Ureter (tissue), 1 donor: ENCODE measurements at regions not wholly inside any gene's neighbourhood (a gene's known extent, or its start where the extent isn't known, plus 50 kb on each side); places are given as distances from the start of the nearest gene placed in this dataset.

Source experiments
- DNase-seq: peaks from one replicate; pipeline ENCODE4 v3.0.0-alpha.2; 2020; ENCODE audit warnings: low spot score
- donor health status: DM: yes; HTN: yes; CAD: no.

DNA sequence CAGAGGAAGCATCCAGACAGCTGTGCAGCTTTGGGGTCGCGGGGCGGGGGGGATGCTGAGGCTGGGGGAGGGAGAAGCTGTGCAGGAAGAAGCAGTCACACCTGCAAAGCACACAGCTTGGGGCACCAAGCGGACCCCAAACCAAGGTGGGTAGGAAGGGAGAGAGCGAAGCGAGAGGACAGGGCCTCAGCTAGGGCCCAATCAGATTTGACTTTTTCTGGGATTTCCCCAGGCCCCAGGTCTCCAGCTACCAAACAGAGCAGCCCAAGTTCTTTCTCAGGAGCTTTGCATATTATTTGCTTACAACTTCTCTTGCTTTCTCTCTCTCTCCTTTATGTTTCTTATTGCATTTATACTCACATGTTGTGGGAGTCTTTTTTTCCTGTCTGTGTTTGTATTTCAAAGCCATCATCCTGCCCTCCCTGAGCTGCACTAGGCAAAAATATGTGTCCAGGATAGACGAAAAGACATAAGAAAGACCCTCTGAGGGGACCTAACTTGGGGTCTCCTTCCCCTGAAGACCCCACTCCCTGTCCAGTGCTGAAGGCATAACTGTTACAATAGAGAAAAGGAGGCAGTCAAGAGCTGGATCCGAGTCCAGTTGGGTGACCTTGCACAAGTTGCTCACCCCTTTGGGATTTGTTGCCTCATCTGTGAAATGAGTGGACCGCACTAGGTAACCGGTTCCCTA, 50.6 kb upstream of the SMNDC1 start:
- no peak for DNase-seq

GRCh38 chr10:110355922-110356627, 51.4 kb upstream of the SMNDC1 start:
- no peak for DNase-seq

GRCh38 chr10:110356628-110357245, 52.0 kb upstream of the SMNDC1 start:
- peak; percentile 83 for DNase-seq

- no peak for DNase-seq
Measured at GRCh38 chr10:110357252-110357780, 52.6 kb upstream of the SMNDC1 start.

GRCh38 chr10:110357871-110358270, 53.2 kb upstream of the SMNDC1 start:
- DNase-seq = no peak

- DNase-seq = no peak
Measured at GRCh38 chr10:110358278-110358677, 53.6 kb upstream of the SMNDC1 start.

DNA sequence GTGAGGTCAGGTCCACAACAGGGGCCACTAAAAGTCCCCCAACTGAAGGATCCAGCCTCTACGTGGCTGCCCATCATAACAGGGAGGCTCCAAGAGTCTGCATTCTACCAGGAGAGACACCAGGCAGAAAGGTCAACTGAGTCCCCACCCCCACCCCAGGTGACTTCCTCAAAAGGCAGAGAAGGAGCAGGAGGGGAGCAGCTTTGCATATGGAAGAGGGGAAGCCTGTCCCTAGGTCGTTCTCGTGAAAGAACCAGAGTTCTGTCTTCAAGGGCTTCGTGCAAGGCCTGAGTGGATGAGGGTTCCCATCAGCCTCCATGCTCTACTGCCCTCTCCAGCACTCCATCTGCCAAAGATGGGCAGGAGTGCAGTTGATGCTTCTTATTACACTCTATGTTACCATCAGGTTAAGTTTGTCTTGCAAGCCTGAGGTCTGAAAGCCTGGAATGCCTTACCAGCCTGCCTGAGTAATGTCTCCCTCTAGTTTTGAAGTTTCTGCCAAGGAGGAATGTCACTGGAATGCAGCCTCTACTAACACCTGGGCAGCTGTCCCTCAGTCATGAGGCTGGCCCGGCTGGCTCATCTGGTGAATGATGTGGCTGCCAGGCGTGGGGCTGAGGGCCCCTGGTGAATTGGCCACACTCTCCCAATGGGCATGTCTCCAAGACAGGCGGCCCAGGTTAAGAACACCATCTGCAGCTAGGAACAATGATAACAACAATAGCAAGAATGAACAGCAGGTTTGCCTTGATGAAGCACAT, 54.3 kb upstream of the SMNDC1 start:
- DNase-seq = no peak

GRCh38 chr10:110360857-110361474, 56.2 kb upstream of the SMNDC1 start:
- DNase-seq = no peak

- no peak for DNase-seq
Measured at GRCh38 chr10:110361800-110362456, 57.2 kb upstream of the SMNDC1 start.

DNA sequence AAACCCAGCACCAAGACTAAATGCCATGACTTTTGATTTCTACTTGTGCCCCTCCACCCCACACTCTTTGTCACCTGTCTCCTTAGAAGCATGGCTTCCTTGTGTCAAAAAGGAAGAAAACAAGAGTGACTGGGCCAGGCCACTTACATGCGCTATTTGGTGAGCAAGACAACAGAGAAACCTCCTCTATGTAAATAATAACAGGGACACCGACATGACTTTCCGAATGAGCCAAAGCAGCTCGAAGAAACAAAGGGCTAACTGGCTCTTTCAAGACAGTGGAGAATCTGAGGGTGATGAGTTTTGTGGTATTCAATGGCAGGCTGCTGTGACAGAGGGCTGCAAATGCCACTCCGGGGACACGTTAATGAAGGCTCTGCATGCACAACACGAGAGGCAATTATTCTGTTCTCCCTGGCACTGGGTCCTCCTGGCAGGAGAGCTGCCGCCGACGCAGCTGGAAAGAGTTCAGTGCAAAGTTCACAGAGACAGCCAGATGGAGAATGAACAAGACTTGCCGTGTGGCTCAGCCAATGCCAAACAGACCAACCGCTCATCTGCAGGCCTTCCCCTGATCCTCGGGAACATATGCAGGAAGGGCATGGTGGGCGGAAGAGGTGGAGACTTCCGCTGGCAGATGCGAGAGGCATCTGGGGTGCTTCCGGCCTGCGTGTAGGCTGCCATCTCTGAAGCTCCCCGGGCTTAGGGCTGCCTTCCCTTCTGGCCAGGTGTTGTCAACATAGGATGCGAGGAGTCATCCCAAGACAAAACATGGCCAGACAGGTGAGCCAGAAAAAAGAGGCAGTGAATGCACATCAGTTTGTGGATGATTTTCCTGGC, 59.1 kb upstream of the SMNDC1 start:
- no peak for DNase-seq

- no peak for DNase-seq
Measured at GRCh38 chr10:110364531-110364937, 59.8 kb upstream of the SMNDC1 start.

DNA sequence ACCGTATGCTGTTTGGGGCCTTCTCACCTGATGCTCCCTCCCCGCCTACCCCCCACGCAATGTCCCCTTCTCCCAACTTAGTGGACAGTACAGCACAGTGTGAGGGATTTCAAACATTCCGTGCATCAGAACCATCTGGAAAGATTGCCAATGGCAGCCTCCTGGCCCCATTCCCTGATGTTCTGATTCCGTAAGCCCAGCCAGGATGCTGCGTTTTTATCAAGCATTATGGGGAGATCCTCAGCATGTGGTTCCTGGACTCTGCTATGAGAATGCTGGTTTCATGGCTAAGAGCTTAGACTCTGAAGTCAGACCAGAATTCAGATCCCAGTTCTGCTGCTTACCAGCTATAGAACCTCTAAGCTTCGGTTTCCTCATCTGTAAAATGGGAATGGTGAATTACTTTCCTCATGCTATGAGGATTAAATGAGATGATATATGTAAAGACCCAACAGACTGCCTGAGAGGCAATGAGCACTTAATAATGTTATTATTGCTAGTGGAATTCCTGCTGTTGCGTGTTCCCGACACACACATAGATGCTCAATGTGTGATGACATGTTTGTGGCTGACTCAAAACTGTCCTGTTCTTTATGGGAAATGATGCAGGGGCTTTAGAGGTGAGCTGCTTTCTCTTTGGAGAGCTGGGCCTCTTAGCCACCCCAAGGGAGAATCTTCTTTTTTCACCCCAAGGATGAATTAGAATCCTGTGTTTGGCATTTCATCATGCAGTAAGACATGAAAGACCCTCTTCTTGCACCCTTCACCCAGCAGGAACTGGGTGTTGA, 60.8 kb upstream of the SMNDC1 start:
- no peak for DNase-seq

DNA sequence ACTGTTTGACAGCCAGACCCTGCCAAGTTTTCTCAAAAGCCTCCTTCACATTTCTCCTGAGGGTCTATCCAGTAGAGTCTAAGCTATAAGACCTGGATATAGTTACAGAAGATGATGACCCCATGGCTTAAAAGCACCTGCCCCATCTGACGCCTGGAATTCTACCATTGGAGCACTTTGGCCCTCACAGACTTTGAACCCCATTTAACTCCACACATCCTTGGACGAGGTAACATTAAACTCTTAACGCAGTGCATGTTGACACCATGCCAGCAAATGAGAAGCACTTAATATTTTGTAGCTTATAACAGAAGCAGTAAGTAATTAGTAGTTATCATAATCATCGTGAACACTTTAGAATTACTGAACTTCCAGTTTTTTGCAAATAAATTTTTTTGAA, 61.9 kb upstream of the SMNDC1 start:
- no peak for DNase-seq

DNA sequence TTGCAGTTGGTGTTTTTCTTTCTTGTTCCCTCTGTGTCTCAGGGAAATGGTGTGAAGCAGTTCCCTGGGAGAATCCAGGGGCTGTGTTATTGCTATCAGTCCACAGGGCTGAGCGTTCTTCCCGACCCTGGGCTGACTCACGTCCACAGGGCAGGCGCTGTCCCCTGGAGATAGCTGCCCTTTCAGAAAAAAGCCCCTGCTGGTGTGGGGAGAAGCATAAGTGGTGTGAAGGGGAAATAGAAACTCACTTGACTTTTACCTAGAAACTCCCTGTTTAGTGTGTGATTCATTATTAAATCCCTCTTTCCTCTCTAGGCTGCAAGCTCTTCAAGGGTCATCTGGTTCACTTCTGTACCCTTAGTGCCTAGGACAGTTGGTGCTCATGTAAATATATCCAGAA, 63.3 kb upstream of the SMNDC1 start:
- DNase-seq = no peak

- no peak for DNase-seq
Measured at GRCh38 chr10:110368556-110368955, 63.8 kb upstream of the SMNDC1 start.

DNA sequence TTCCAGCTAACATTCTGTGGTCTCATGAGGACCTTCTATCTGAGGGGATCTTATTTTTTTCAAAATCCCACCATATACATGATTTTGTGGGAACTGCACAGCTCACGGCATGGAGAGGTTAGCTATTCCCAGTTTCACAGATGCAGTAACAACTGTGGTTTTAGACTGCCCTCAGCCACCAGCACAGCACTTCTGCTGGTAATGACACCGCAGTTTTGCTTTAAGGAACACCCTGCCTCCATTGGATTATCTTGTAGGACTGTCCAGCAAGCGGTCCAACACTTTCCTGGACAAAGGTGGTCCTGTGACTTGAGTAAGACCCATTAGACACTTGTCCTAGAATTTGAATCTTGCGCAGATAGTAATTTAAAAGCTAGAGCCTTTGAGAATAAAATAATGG, 65.3 kb upstream of the SMNDC1 start:
- DNase-seq = no peak

DNA sequence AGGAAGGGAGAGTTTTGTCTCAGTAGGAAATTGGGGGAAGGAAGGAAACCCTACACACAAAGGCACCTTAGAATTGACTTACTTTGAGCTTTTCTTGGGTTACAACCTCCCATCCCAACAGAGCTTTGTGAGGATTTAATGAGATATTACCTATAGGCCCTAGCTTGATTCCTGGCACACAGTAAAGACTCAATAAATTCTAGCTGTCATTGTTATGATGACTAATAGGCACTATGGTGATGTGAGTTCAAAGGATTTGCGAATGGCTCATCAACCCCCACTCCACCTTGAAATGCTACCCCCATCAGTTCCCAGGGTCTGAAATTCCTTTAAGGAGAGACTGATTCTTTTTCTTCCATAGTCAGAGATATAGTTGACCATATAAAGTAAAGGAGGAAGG, 67.9 kb upstream of the SMNDC1 start:
- no peak for DNase-seq

DNA sequence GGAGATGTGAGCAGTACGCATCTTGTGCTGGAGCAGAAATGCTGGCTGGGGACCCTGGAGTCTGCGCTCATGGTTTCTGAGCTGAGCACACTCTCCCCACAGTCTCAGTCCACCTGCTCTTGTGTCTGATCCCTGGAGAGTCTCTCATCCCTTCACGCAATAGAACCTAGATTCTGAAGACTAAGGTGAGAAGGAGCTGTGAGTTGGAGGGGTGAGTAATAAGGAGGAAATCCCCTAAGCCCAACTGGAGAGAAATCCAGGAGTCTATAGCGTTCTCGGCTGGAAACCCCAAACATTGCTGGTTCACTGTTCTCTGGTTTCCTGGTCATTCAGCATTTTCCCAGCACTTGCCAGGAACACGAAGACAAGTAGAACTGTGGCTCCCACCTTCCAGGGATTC, 68.3 kb upstream of the SMNDC1 start:
- DNase-seq = no peak

GRCh38 chr10:110373857-110374654, 69.3 kb upstream of the SMNDC1 start:
- DNase-seq = no peak
